NCI-H82 (cell line): ENCODE measurements at regions not wholly inside any gene's neighbourhood (a gene's known extent, or its start where the extent isn't known, plus 50 kb on each side); places are given as distances from the start of the nearest gene placed in this dataset.

Source experiments
- DNase-seq: peaks from one replicate; lab custom pipeline; 2025; lab: John Stamatoyannopoulos, UW

- no peak for DNase-seq
Measured at GRCh38 chr3:1551741-1552140, 458.9 kb downstream of the CNTN6 start.

GRCh38 chr3:1552831-1553230 is 460.0 kb downstream of the CNTN6 start:
- DNase-seq = no peak

- DNase-seq = no peak
Measured at GRCh38 chr3:1561427-1561826, 468.6 kb downstream of the CNTN6 start.

DNA sequence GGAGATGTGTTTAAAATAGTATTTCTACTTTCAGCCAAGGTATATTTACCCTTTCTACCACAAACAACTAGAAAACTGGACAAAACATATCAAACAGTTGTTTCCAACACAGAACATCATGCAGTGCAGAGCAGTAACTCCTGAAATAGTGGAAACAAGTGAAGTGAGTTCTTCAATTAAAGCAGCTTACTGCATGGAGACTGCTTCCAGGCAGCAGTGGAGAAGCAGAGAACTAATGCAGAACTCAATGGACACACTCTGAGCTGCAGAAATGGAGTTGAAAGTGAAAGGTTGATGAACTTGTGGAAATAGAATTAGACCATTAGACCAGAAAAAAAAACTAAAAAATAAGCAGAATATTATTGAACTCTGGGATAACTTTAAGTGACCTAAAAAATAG is 478.9 kb downstream of the CNTN6 start:
- no peak for DNase-seq

GRCh38 chr3:1576047-1576446 is 483.2 kb downstream of the CNTN6 start:
- DNase-seq = no peak

DNA sequence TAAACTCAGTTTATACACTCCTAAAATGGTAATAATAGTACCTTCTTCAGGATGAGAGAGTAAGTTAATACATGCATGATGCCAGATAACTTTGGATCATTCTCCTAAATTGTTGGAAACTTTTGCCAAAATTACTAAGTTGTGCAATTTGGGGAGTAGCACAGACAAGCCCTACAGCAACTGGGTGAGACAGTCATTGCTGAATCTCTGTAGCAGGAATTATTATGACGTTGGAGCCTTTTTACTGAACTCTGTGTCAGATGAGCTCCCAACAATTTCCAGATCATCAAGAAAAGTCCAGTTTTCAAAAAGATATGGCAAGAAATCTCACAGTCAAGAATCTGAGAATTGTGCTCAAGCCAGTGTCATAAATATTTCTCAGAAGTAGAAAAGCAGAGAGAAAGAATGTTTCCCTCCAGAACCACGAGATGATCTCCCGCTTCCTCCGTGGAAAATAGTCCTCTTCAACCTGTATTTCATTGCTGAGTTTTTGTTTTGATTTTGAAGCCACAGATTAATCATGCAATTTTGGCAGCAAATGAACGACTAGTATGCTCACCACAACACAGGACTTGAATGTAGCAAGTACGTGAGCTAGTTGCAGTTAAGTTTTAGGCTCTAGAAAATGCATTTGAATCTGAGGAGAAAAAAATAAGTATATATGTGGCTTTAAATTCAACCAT is 485.4 kb downstream of the CNTN6 start:
- DNase-seq = no peak

- DNase-seq = no peak
Measured at GRCh38 chr3:1583044-1583443, 490.2 kb downstream of the CNTN6 start.

- no peak for DNase-seq
Measured at GRCh38 chr3:1587426-1587825, 494.6 kb downstream of the CNTN6 start.

GRCh38 chr3:1591327-1592028 is 498.7 kb downstream of the CNTN6 start:
- no peak for DNase-seq

DNA sequence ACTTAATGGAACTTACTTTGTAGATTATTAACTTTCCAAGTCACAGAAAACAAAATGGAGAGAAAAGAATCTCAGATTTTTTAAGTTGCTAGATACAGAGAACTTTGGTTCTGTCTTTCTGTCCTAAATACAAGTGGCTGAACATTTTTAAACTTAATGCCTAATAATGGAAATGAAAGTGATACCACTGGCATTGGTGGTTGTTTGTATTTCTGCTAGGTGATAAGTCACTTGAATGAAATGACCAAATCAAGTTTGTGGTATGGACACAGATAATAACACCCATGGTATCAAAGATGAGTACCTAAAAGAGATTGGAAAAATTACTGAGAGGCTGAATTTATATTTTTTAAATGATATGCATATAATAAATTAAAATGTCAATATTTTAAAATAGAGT is 502.1 kb downstream of the CNTN6 start:
- DNase-seq = no peak

DNA sequence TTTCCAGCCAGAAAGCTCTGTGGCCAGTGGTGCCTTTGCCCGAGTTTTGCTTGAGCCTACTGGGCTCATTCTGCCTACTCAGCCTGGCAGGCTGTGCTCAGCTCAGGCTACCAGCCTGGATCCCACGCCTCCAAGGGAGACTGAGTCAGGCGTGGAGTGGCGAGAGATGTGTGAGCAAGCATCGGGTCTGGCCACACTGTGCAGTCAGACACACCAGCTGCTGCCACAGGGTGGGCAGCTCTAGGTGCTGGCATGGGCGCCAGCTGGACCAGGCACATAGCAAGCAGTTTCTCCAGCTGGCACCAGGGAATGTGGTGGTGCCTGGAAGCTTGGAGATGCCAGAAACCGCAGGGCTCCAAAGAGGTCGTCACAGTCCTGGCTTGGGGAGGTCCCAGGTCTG is 498.5 kb upstream of the CNTN4 start:
- DNase-seq = no peak

DNA sequence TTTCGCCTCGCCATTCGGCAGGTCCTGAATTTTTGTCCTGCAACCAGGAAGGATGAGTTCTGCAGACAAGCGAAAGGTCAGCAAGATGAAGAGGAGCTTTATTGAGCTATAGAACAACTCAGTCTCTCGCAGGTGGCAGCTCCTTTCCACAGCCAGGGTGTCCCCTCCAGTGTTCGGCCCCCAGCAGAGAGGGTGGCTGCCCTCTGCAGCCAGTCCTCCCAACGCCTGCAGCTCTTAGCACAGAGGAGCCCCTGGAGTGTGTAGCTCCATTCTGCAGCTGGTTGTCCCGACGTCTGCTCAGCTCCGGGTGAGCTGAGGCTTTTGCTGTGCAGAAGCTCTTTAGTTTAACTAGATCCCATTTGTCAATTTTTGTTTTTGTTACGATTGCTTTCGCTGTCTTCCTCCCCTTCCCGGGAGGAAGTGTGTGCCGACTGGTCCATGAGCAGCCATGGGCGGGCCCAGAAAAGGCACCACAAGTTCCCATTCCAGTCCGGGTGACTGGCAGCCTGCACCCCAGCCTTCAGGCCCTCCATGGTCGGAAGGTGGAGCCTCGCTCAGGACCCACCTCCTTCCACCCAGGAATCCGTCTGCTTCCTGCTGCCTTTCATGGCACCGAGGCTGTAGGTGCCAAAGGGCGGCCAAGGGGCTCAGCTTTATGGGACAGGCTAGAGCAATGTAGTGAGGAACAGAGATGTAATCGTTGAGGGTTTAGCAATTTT is 497.8 kb upstream of the CNTN4 start:
- no peak for DNase-seq

DNA sequence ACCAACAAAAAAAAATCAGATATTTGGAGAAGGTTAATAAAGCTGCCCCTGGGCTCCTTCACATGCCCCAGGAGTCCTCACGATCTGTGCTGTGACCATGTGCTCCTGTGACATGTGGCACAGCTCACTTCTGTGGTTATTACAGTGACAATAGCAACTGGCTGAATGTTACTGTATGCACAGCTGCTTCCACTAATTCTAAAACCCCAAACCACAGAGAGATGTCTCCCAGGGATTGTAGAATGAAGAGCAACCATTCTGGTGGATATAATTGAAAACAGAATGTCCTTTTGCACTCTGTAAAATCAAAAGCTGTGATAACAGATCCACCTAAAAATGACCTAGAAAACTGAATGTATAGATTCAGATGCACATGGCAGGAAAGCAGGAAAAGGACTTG is 489.2 kb upstream of the CNTN4 start:
- peak; percentile 2 for DNase-seq

DNA sequence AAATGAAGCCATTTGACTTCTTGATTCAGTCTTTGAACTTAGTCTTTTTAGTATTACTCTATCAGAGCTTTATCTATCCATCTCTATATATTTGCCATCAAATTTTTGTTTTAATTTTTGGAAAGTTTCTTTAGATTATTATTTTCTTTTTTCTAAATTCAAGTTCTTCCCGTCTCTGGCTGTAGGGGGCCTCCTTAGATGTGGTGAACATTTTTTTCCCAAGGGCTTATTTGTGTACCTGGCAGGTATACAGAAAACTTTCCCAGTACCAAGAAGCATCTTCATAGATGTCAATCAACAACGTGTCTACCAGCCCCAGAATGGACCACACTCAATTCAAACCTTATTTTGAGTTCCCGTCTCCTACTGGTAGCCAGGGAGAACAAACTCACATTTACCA is 486.8 kb upstream of the CNTN4 start:
- DNase-seq = no peak

GRCh38 chr3:1613962-1614361 is 484.7 kb upstream of the CNTN4 start:
- no peak for DNase-seq

GRCh38 chr3:1616744-1617143 is 481.9 kb upstream of the CNTN4 start:
- peak; percentile 31 for DNase-seq

DNA sequence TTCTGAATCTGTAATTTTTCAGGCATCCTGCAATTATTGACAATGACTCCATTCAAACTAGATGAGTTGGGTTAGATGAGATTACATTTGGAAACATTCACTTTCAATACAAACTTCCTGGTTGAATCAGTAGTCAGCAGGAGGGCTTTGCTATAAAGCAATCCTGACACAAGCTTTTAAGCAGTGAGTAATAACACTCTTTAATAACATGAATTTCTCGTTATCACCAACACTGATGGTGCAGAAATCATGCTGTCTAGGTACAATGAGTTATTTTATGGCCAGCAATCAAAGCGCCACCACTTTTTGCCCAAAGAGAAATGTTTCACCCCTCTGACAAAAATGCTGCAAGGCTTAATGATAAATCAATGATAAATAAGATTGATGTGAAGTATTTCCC is 474.8 kb upstream of the CNTN4 start:
- DNase-seq = no peak

- no peak for DNase-seq
Measured at GRCh38 chr3:1632128-1632527, 466.5 kb upstream of the CNTN4 start.

DNA sequence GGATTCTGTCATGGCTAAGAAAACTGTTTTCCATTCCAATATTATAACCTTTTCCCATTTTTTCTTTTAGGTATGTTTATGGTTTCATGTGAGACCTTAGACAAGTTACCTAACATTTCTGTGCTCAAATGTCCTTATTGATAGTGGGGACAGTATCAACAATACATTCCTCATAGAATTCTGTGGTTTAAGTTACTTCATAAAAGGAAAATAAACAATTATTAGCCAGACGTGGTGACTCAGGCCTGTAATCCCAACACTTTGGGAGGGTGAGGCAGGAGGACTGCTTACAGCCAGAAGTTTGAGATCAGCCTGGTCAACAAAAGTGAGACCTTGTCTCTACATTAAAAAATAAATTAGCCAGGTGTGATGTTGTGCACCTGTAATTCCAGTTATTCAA is 436.8 kb upstream of the CNTN4 start:
- DNase-seq = no peak

DNA sequence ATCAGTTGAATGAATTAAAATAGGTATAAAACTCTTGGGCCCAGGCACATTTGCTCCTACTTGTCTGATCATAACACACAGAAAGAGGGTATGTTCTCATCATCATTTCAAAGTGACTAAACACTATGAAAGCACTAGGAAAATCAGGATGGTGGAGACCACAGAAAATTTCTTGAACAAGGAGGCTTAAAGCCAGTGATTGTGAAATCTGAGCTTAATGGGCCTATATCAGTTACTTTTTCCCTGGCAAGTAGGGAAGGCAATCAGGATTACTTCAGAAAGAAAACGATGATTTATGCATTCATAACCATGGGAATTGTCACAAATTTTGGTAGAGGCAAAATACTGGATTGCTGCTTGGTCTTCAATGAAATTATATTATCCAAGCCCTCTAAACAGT is 434.4 kb upstream of the CNTN4 start:
- no peak for DNase-seq

DNA sequence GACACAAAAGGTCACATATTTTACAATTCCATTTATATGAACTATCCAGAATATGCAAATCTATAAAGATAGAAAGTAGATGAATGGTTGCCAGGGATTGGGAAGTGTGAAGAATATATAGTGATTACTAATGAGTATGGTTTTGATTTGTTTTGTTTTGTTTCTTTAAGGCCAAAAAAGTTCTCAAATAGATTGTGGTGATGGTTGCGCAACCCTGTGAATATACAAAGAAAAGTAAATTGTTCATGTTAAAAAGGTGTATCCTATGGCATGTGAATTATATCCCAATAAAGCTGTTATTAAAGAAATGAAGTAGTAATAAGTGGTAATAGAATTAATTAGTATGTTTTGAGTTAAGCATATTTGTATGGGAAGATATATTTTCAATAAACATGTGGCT is 431.8 kb upstream of the CNTN4 start:
- DNase-seq = no peak

- DNase-seq = peak; percentile 47
Measured at GRCh38 chr3:1677576-1678156, 421.0 kb upstream of the CNTN4 start.

GRCh38 chr3:1692428-1692827 is 406.2 kb upstream of the CNTN4 start:
- no peak for DNase-seq
